ENCODE measurements at regions not wholly inside any gene's neighbourhood (a gene's known extent, or its start where the extent isn't known, plus 50 kb on each side); places are given as distances from the start of the nearest gene placed in this dataset.

- TF ChIP-seq CTCF (IDR thresholded peaks at IDR 0.05; ENCODE audit: low read depth, low read length, poor library complexity, severe bottlenecking) = no peak
- TF ChIP-seq EZH2phosphoT487 (IDR thresholded peaks at IDR 0.05; ENCODE audit: borderline replicate concordance, low read length) = no peak
These were observed 57.0 kb upstream of the TMEM170B start for GRCh38 chr6:11480541-11480940.
